Ishikawa (cell line): ENCODE measurements at regions not wholly inside any gene's neighbourhood (a gene's known extent, or its start where the extent isn't known, plus 50 kb on each side); places are given as distances from the start of the nearest gene placed in this dataset.

Experiments used
- CEBPB ChIP-seq: IDR thresholded peaks from 2 replicates; pipeline ENCODE4 v1.6.1; 2012
- CREB1 ChIP-seq: IDR thresholded peaks from 2 replicates; pipeline ENCODE4 v1.6.1; 2012; ENCODE audit warnings: low read depth
- EGR1 ChIP-seq: IDR thresholded peaks from 2 replicates; pipeline ENCODE4 v1.6.1; 2012
- EP300 ChIP-seq: IDR thresholded peaks from 2 replicates; pipeline ENCODE4 v1.6.1; 2012; ENCODE audit warnings: borderline replicate concordance
- FOXM1 ChIP-seq: IDR thresholded peaks from 2 replicates; pipeline ENCODE4 v1.6.1; 2012; ENCODE audit warnings: low read depth, borderline replicate concordance
- MAX ChIP-seq: IDR thresholded peaks from 2 replicates; pipeline ENCODE4 v1.6.1; 2012
- NFIC ChIP-seq: IDR thresholded peaks from 2 replicates; pipeline ENCODE4 v1.6.1; 2012
- RAD21 ChIP-seq: IDR thresholded peaks from 2 replicates; pipeline ENCODE4 v1.6.1; 2012; ENCODE audit warnings: low read depth
- REST ChIP-seq: IDR thresholded peaks from 2 replicates; pipeline ENCODE4 v1.6.1; 2012; ENCODE audit warnings: low read depth, mild to moderate bottlenecking
- TAF1 ChIP-seq: IDR thresholded peaks from 2 replicates; pipeline ENCODE4 v1.6.1; 2012; ENCODE audit warnings: low read depth, mild to moderate bottlenecking
- TCF12 ChIP-seq: IDR thresholded peaks from 2 replicates; pipeline ENCODE4 v1.6.1; 2012; ENCODE audit warnings: low read depth
- TEAD4 ChIP-seq: IDR thresholded peaks from 2 replicates; pipeline ENCODE4 v1.6.1; 2012
- USF1 ChIP-seq: IDR thresholded peaks from 2 replicates; pipeline ENCODE4 v1.6.1; 2012
- YY1 ChIP-seq: IDR thresholded peaks from 2 replicates; pipeline ENCODE4 v1.6.1; 2012; ENCODE audit warnings: low read depth
- ZBTB7A ChIP-seq: IDR thresholded peaks from 2 replicates; pipeline ENCODE4 v1.6.1; 2012; ENCODE audit warnings: low read depth

GRCh38 chr3:13222891-13223573 is 149.8 kb upstream of the IQSEC1 start:
- no peak for TF ChIP-seq TCF12
- TF ChIP-seq NFIC: no peak
- no peak for TF ChIP-seq ZBTB7A
- TF ChIP-seq REST: no peak
- TF ChIP-seq YY1: no peak
- no peak for TF ChIP-seq EP300
- no peak for TF ChIP-seq EGR1
- no peak for TF ChIP-seq CEBPB
- TF ChIP-seq CREB1: no peak
- no peak for TF ChIP-seq RAD21
- no peak for TF ChIP-seq TAF1
- TF ChIP-seq FOXM1: no peak
- no peak for TF ChIP-seq TEAD4

DNA sequence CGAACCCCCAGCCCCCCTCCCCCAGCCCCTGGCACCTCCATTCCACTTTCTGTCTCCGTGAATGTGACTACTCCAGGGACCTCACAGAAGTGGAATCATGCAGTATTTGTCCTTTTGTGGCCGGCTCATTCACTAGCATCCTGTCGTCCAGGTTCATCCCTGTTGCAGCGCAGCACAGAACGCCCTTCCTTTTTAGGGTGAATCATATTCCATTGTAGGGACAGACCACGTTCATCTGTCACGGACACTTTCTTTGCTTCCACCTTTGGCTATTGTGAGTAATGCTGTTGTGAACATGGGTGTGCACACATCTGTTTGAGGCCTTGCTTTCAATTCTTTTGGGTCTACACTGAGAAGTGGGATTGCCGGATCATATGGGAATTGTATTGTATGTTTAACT is 148.9 kb upstream of the IQSEC1 start:
- TF ChIP-seq NFIC: no peak
- TF ChIP-seq EGR1: no peak
- no peak for TF ChIP-seq CEBPB
- no peak for TF ChIP-seq RAD21
- TF ChIP-seq EP300: no peak

GRCh38 chr3:13221491-13222061 is 148.3 kb upstream of the IQSEC1 start:
- no peak for TF ChIP-seq TAF1
- TF ChIP-seq YY1: no peak
- no peak for TF ChIP-seq MAX
- TF ChIP-seq REST: no peak
- no peak for TF ChIP-seq ZBTB7A
- TF ChIP-seq USF1: no peak
- TF ChIP-seq NFIC: 0 out of 2 replicates have a peak, but pooled peaks have one; percentile 12
- TF ChIP-seq RAD21: no peak
- TF ChIP-seq CEBPB: no peak
- TF ChIP-seq FOXM1: no peak
- TF ChIP-seq TEAD4: no peak
- no peak for TF ChIP-seq TCF12
- TF ChIP-seq CREB1: no peak
- TF ChIP-seq EP300: peak; percentile 16; the same call in 1 of the 2 replicates
- no peak for TF ChIP-seq EGR1

- TF ChIP-seq TAF1 (no peak), ZBTB7A (no peak), MAX (no peak), CREB1 (no peak), YY1 (no peak), NFIC (no peak), FOXM1 (no peak), USF1 (no peak), REST (no peak), EGR1 (no peak), RAD21 (no peak), TEAD4 (no peak), EP300 (no peak), TCF12 (no peak), CEBPB (no peak)
Observed at GRCh38 chr3:13220991-13221390, 147.8 kb upstream of the IQSEC1 start.
